Left kidney (tissue), 1 donor: ENCODE measurements at regions not wholly inside any gene's neighbourhood (a gene's known extent, or its start where the extent isn't known, plus 50 kb on each side); places are given as distances from the start of the nearest gene placed in this dataset.

ENCODE experiments used
- DNase-seq: peaks from one replicate; pipeline ENCODE4 v3.0.0-alpha.2; 2013

- no peak for DNase-seq
These were observed 60.1 kb upstream of the SLC30A5 start for GRCh38 chr5:69033690-69034089.

GRCh38 chr5:69034898-69035297, 58.9 kb upstream of the SLC30A5 start:
- no peak for DNase-seq

GRCh38 chr5:69035665-69036064, 58.1 kb upstream of the SLC30A5 start:
- no peak for DNase-seq

GRCh38 chr5:69038539-69038938, 55.3 kb upstream of the SLC30A5 start:
- no peak for DNase-seq

GRCh38 chr5:69039829-69040228, 54.0 kb upstream of the SLC30A5 start:
- no peak for DNase-seq

- no peak for DNase-seq
These were observed 51.3 kb upstream of the SLC30A5 start for GRCh38 chr5:69042500-69042899.

GRCh38 chr5:69042915-69043654, 50.7 kb upstream of the SLC30A5 start:
- DNase-seq: peak; percentile 95

- DNase-seq: no peak
These were observed 50.2 kb upstream of the SLC30A5 start for GRCh38 chr5:69043655-69043996.
